Spleen (tissue), 7 donors: ENCODE measurements at regions not wholly inside any gene's neighbourhood (a gene's known extent, or its start where the extent isn't known, plus 50 kb on each side); places are given as distances from the start of the nearest gene placed in this dataset.

Experiments
- CTCF ChIP-seq, 11 experiments: fragments of 200-600 bp in 7 of 11; fragments of 450-650 bp in 4 of 11; sonication (generic) in 4 of 11; IDR thresholded peaks in 8 of 11; conservative IDR thresholded peaks in 3 of 11; 1 replicate in 7 of 11; 2 replicates in 4 of 11; pipeline versions ENCODE4 v1.4.0 to v1.8.0; 2016 to 2021; ENCODE audit warnings: antibody characterized with exemption in 11 of 11, inconsistent platforms in 4 of 11, mild to moderate bottlenecking in 1 of 11
- POLR2AphosphoS5 ChIP-seq, 3 donors: sonication (generic); formaldehyde crosslinking; IDR thresholded peaks; one replicate each; pipeline ENCODE4 v1.5.1; 2017; ENCODE audit warnings: antibody characterized with exemption in 3 of 3
- donor health status: DM: no; HTN: no; CAD: no; lungs with moderate emphysema.
- donor health status: DM: no; HTN: no; CAD: no.
- donor health status: DM: no; HTN: no; CAD: no.

- TF ChIP-seq CTCF (IDR thresholded peaks at IDR 0.05 in 8 of 11, conservative IDR thresholded peaks at IDR 0.05 in 3 of 11) (no peak), POLR2AphosphoS5 (IDR thresholded peaks at IDR 0.05) (no peak)
Measured at GRCh38 chr6:17197607-17198006, 83.6 kb upstream of the RBM24 start.
